SK-N-SH (cell line): ENCODE measurements at regions not wholly inside any gene's neighbourhood (a gene's known extent, or its start where the extent isn't known, plus 50 kb on each side); places are given as distances from the start of the nearest gene placed in this dataset.

Source experiments
- CTCF ChIP-seq: fragments of 200-600 bp; sonication (generic); IDR thresholded peaks from 2 replicates; pipeline ENCODE4 v1.6.1; 2017; ENCODE audit warnings: antibody characterized with exemption, mild to moderate bottlenecking, moderate library complexity
- JUND ChIP-seq: IDR thresholded peaks from 2 replicates; pipeline ENCODE4 v1.4.0; 2012
- POLR2AphosphoS5 ChIP-seq: IDR thresholded peaks from 2 replicates; pipeline ENCODE4 v1.6.1; 2012; ENCODE audit warnings: low read depth, low read length
- TF ChIP-seq, protein P1 (sequence below): fragments of 150-350 bp; IDR thresholded peaks from 2 replicates; pipeline ENCODE4 v1.6.1; 2017; ENCODE audit warnings: antibody characterized with exemption, low read length, low read depth, borderline replicate concordance
- TF ChIP-seq, protein P2 (sequence below): IDR thresholded peaks from 2 replicates; pipeline ENCODE4 v1.4.0; 2012; ENCODE audit warnings: low read depth, borderline replicate concordance

DNA sequence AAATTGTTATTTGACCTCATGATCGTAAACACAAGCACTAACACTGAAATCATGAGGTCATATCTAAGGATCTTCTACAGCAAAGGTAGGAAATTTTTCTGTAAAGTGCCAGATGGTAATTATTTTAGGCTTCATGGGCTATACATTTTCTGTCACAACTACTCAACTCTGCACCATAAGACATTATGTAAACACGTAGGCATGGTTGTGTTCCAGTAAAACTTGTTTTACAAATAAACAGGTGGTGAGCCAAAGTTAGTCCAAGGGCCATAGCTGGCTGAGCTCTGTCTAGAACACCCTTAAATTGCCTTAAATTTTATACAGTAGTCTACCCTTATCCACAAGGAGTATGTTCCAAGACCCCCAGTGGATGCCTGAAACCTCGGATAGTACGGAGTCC, 147.3 kb upstream of the CYP1B1 start:
- TF ChIP-seq CTCF (no peak), POLR2AphosphoS5 (no peak), JUND (no peak)
- TF ChIP-seq, protein P1, sequence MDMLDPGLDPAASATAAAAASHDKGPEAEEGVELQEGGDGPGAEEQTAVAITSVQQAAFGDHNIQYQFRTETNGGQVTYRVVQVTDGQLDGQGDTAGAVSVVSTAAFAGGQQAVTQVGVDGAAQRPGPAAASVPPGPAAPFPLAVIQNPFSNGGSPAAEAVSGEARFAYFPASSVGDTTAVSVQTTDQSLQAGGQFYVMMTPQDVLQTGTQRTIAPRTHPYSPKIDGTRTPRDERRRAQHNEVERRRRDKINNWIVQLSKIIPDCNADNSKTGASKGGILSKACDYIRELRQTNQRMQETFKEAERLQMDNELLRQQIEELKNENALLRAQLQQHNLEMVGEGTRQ: no peak
- TF ChIP-seq, protein P2, sequence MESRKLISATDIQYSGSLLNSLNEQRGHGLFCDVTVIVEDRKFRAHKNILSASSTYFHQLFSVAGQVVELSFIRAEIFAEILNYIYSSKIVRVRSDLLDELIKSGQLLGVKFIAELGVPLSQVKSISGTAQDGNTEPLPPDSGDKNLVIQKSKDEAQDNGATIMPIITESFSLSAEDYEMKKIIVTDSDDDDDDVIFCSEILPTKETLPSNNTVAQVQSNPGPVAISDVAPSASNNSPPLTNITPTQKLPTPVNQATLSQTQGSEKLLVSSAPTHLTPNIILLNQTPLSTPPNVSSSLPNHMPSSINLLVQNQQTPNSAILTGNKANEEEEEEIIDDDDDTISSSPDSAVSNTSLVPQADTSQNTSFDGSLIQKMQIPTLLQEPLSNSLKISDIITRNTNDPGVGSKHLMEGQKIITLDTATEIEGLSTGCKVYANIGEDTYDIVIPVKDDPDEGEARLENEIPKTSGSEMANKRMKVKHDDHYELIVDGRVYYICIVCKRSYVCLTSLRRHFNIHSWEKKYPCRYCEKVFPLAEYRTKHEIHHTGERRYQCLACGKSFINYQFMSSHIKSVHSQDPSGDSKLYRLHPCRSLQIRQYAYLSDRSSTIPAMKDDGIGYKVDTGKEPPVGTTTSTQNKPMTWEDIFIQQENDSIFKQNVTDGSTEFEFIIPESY: no peak
